Medulla oblongata (tissue), 1 donor: ENCODE measurements at regions not wholly inside any gene's neighbourhood (a gene's known extent, or its start where the extent isn't known, plus 50 kb on each side); places are given as distances from the start of the nearest gene placed in this dataset.

Source experiments
- DNase-seq: peaks from one replicate; pipeline ENCODE4 v3.0.0-alpha.2; 2015; ENCODE audit errors: extremely low spot score

DNA sequence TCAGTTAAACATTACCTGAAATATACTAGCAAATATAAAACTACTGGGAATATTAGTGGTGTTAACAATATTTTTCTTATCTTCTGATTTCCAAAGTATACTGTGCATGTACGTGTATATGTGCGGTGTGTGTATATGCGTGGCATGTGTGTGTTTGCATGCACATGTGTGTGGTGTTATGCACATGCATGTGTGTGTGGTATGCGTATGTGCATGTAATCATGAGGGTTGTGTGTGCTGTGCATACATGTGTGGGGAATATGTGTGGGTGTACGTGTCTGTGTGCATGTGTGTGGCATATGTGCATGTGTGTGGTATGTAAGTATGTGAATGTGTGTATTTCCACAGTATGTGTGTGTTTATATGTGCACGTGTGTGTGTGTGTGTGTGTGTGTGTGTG is 640.2 kb downstream of the TSN start:
- DNase-seq = no peak

DNA sequence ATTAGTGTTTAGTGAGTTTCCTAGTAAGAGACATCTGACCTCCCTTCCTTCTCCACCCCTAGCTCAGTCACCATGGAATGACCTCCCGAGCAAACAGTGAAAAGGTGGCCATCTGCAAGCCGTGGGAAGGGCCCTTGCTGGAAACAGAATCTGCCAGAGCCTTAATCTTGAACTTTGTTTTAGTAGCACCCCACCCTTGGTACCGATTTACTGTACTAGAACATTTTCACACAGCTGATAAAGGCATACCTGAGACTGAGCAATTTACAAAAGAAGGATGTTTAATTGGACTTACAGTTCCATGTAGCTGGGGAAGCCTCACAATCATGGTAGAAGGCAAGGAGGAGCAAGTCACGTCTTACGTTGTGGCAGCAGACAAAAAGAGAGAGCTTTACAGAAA is 655.8 kb downstream of the TSN start:
- DNase-seq = no peak

DNA sequence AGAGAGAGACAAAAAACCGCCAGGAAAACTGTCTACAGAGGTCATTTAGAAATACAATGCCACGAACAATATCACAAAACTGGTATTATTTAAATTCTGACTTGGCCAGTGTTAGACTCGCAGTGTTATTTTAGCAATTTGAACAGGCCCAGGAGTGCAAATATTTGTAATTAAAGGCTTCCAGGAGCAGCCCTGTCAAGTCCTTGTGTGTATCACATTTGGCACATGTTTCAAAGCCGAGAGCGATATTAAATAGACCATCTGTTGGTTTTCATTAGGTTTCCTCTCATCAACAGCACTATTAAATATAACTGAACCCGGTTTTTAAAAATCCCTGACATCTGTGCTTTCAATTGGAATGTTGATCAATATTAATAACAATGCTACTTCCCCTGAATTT is 656.9 kb downstream of the TSN start:
- DNase-seq = no peak

DNA sequence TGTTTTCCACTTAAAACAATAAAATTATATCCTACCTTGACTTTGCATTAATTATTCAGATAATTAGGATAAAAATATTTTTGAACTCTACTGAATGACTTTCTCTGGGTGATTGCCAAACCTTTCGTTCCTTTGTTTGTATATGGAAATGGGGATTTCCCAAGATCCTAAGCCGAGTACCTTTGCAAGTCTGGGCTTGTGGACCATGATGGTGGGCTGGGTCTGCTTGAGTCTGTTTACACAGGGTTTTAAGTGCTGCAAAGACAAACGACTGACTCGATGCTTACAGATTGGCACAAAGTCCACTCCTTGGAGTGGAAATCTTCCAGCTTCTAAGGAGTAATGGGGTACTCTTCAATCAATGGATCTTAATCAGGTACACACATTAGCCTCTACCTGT is 659.5 kb downstream of the TSN start:
- DNase-seq = no peak

DNA sequence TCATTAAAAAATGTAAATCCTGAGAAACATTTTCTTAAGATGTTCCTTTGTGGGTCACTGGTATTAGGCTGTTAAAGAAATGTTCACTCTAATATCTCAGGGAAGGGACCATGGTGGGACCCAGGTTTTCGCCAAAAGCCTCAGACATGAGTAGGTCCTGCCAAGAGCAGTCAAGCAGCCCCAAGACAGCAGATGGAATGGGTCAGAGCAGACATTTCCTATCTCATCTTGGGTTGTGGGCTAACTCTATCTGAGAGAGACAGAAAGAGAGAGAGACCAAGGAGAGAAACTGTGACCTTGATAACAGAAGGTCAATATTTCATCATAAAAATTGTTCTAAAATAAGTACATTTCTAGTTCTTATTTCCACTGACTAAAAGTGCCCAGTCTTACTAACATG is 661.7 kb downstream of the TSN start:
- DNase-seq = no peak

DNA sequence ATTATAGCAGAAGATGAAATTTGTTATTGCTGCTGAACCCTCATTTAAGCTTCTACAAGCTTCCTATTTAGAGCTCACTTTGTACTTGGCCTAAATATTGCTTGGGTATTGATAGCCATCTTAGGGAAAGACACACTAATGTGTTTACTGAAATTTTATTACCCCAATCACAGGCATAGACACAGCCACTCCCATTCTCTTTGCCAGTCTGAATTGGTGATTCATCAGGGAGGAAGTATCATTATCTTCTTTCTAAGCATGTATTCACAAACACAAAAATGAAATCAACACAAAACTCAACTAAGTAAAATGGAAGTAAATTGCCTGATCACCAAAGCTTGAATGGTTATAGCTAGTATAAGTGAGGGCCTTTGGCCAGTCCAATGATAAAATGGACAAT is 666.3 kb downstream of the TSN start:
- no peak for DNase-seq

DNA sequence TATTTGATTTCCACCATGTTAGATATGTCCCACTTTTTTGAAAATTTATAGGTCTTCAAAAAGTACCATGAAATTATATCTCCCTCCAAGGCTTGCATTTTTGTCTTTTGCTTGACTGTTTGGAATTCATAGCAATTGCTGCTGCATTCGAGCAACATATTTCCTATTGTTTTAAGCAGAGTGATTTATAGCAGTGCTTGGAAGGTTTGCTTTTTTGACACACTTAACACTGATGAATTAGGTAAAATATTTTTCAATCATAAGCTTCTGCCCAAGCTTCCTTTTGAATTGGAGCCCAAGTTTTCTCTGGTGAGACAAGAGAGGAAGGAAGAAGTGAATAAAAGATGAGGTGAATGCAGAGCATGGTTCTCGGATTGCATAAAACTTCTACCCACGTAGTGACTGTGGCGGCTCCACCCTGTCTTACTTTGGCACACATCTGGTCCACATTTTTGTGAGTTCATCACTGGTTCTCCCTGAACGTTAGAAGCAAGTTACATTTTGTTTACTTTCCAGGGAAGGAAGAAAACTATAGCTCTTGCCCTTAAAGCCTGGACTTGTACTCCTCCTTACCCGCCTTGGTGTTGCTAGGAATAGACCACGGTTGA is 667.0 kb downstream of the TSN start:
- DNase-seq = no peak

DNA sequence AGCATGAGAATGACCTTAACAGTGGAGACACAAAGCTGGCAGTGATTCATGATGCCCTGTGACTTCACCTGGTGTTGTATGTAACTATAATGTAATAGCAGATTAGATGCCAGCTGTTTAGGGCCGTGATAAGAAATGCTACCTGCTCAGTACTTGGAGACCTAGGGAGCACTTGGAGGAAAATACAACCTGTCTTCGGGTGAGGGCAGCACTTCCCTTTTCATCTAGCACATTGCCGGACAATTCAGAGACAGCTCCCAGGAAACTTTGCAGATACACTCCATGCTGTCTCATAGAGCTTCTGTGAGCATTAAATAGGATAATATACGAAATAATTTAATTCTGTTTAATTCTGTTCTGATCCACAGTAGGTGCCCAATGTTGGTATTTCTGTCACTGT is 668.5 kb downstream of the TSN start:
- DNase-seq = no peak

DNA sequence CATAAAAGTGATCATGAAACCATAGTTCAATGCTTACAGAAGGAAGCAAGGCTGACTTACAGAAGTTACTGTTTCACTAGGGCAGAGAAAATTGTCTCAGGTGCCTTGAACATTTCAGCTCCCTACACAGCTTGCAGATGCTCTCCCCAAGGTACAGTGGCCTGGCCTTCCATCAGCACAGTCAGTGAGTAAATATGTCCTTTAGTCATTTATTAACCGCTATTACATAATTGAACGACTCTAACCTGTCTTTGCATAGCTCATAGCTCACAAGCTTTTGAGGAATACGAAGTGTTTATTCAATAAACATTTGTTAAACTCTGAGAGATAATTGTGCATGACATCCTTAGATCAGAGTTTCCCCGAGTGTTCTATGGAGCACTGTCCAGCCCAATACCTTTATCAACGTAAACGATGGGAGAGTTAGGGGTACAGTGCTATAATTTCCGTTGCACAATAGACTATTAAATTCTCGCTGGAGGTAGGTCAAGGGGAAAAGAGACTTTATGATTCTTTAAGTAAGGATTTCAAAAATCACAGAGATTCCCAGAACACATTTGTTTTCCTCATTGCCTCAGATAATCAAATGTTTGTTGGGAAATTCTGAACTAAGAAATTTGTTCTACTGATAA is 677.8 kb downstream of the TSN start:
- DNase-seq = no peak

DNA sequence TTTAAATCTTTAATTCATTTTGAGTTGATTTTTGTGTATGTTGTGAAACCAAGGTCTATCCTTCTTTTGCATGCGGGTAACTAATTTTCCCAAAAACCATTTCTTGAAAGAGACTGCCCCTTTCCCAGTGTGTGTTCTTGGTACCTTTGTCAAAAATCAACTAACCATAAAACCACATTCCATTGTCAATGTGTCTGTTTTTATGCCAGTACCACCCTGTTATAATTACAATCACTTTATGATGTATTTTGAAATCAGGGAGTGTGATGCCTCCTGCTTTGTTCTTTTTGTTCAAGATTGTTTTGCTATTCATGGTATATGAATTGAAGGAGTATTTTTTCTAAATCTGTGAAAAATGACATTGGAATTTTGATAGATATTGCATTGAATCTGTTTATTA is 689.6 kb downstream of the TSN start:
- DNase-seq = no peak

DNA sequence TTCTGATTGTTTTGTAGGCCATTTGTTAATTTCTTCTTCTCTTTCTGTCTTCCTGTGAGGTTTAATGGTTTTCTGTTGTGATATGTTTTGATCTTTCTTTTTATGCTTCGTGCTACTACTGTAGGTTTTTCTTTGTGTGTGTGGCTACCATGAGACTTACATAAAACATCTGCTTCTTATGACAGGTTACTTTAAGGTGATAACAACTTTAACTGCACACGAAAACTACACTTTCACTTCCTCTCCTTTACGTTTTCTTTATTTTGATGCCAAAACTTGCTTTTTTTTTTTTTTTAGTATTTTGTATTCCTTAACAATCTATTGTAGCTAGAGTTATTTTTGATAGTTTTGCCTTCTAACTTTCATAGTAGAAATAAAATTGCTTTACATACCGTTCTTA is 691.3 kb downstream of the TSN start:
- DNase-seq = no peak

DNA sequence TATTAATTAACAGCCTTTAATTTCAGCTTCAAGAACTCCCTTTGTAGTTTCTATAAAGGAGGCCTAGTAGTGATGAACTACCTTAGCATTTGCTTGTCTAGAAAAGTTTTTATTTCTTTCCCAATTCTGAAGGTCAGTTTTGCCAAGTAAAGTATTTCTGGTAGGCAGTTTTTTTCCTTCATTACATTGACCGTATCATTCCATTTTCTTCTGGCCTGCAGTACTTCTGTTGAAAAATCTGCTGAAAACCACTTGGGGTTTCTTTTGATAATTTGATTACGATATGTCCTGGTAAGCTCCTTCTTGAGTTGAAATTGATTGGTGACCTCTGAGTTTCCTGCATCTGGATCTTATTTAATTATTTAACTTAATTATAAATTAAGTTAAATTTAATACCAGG is 691.8 kb downstream of the TSN start:
- DNase-seq = no peak

DNA sequence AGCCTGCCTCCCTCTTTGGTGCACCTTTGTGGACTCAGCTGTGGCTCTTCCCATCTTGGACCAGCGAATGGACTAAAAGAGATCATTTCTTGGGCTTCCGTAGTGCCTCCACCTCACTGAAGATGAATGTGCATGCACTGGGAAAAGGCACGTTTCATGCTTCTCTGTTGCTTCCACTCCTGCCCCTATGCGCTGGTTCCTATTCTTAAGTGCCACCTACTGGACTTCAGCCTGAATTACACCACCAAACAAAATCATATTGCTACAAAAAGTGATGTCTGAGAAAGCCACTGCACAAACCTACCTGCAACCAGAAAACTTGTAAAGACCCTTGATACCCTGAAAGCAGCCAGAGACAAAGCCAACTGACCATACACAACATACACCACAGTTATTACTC is 695.6 kb downstream of the TSN start:
- DNase-seq = peak; percentile 5

DNA sequence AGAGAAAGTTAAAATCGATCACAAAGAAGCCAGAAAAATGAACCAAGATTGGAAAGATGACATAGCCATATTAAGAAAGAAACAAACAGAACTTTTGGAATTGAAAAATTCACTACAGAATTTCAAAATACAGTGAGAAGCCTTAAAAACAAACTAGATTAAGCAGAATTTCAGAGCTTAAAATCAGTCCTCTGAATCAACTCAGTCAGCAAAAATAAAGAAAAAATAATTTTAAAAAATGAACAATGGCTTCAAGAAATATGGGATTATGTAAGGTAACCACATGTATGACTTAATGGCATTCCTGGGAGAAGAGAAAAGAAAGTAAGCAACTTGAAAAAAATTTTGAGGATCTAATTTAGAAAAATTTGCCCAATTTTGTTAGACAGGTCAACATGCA is 696.2 kb downstream of the TSN start:
- DNase-seq = no peak

DNA sequence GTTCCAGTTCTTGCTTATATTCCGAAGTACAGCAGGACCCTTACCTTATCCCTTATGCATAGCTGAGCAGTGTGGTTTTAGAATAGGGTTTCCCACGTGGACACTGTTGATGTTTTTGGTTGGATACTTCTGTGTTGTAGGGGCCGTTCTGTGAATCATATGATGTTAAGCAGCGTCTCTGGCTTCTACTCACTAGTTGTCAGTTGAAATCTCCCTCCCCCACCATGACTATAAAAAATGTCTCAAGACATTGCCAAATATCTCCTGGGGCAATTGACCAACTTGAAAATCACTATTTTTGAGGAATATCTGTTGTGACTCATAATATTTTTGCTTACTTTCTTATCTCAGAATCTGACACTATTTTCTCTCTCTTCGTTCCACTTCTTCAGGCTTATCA is 713.7 kb downstream of the TSN start:
- no peak for DNase-seq

DNA sequence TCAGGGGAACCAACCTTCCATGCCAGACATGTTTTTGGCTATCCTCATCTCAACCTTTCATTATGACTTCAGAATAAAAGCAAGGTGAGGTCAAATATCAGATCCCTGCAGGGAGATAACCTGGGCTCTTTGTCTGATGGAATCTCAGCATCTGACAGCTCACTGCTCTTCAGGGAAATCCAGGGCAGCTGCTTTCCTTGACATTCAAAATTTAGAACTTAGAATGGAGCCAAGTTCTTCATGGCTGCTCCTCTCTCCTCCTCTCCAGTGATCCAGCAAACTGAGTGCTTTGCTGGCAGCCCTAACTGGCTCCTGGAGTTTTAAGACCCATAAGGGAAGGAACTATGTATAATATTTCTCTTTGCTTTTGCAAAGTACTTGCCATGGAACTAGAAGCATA is 716.3 kb downstream of the TSN start:
- no peak for DNase-seq

DNA sequence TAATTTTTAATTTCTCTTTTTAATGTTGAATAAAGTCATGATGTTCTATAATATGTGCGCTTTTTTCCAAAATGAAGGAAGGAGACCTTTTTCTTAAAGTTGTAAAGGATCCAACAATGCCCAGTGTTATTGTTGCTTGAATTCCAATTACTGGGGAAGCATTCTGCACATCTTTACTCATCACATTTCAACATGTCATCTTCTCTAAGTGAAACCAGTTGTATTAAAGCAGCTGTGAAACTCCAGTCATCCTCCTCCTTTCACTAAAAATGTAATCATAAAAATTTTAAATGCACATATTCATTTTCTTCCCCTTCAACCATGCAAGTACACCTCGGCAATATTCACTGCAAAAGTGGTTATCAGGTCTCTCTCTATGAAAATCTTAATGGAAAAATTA is 722.7 kb downstream of the TSN start:
- no peak for DNase-seq

DNA sequence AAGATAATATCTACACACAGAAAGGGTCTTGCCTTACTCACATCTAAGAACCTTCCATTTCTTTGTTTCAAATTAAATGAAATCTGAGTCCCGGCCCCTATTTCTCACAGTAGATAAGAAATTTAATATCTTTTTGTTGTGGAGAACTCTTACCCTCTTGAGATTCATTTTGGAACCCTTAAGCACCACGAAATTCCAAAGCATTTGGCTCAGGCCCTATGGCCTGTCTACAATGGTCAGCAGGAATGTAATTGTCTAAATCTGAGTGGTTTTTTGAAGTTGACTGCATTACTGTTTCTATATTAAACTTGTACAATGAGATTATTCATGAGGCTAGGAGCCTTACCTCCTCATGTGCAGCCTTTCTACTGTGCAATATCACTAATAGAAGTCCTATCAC is 723.3 kb downstream of the TSN start:
- DNase-seq = no peak

DNA sequence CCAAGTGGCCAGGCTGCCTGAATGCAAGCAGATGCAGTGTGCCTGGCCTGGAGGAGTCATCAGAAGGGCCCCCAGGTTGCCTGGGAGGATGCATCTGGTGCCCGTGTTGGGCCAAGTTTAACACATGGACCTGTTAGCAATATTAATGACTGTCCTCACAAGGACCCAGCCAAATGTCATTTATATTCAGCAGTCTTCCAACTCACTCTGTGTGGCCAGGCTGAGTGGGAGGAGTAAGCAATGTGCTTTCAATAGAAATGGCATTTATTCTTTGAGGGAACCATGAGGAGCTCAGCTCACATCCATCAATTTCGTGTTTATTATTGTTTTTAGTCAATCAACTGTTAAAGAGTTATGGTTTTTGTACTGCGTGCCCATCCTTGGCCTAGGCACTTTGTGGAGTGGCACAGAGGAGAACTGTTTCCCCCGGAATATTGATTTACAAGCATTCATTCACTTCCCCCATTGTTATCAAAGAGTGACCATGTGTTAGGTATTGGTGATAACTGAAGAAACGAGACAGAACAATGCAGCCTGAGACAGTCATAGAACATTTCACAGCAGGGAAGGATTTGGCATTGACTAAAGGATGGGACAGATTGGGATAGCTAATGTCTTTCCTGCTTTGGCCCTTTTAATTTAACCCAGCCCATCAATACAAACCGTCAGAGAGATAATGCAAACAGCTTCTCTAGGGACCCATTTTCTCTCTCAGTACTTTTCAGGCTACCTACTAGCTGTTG is 725.2 kb downstream of the TSN start:
- peak; percentile 61 for DNase-seq

DNA sequence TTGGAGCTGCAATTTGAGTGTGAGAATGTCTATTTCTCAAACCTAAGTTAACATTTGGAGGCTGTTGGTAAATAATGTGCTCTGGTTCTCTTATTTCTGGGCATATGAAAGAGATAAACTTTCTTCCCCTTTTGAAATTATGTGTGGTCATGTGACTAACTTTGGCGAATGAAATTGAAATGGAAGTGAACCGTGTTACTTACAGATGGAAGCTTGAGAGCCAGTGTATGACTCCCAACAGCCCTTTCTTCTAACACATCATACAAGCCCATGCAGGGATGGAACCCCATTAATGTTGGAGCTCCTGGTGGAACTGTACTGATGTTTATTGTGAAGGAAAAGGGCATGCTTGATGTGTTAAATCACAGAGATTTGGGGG is 725.8 kb downstream of the TSN start:
- DNase-seq = no peak

DNA sequence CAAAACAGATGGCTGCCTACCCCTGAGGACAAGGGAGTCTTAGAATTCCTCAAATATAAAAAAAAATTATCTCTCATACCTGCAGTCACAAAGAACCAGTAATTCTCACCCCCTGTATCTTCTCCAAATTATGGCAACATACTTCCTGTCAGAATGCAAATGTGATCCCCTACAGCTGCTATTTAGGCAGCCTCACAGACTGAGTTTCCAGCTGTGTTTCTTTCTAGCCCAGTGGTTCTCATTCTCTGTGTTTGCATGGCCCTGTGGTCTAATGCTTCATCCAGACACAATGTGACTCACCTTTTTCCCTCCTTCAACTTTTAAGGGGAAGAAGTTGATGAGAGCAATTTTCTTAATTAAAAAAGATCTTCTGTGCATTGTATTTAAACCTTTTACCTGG is 726.3 kb downstream of the TSN start:
- DNase-seq = no peak

DNA sequence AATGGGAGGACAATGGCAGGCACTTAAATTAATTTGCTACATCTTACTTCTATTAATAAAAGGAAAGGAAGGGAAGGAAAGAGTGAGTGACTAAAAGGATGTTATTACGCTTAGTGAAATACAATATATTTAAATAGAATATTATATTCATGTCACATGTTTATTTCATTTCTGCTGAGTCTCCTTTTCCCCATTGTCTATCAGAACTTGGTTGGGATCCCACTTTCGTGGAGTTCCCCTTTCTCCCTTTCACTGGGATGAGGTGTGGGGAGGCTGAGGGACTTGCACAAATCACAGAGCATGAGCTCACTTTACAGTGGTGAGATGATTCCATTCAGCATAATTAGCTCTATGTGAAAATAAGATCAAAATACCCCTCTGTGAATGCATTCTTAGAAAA is 730.6 kb downstream of the TSN start:
- no peak for DNase-seq

DNA sequence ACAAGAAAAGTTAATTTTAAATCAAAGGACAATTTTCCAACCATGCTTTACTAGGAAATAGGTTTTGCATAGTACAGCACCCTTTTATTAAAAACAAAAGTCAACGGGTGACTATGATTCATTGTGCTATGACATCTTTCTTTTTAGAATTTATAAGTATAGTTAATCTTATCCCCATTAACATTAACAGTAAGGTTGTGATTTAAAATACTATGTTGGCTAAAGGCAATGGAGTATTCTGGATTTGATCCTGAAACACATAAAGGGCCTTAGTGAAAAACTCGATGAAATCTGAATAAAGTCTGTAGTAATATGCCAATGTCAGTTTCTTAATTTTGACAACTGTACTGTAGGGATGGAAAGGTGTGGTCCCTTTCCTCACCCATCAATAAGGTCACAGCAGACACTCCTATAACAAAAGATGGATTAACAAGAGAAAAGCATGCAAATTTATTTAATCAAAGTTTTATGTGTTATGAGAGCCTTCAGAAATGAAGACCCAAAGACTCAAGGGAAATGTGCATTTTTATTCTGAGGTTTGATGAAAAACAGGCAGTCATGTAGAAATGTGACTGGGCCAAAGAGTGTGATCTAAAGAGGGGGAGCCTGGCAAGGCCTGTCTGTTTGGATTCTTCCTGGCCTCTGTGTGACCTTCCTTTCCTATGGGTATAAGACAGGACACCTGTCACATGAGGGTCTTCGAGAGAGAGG is 731.4 kb downstream of the TSN start:
- no peak for DNase-seq
